Caco-2 (cell line): ENCODE measurements at regions not wholly inside any gene's neighbourhood (a gene's known extent, or its start where the extent isn't known, plus 50 kb on each side); places are given as distances from the start of the nearest gene placed in this dataset.

Experiments used
- BruUV-seq: library from RNA; stranded (reverse); fragments of 400-500 nt; replicated peaks from 2 replicates; lab custom pipeline; 2021; lab: Mats Ljungman, UMichigan
- CTCF ChIA-PET: fragments of 300-600 bp; sonication (Branson Sonifier 250); formaldehyde crosslinking; loops from one replicate; lab custom pipeline; 2022; ENCODE audit warnings: antibody characterized with exemption; lab: Charles Lee
- POLR2A ChIA-PET: fragments of 300-600 bp; sonication (Branson Sonifier 250); formaldehyde crosslinking; loops from one replicate; lab custom pipeline; 2022; ENCODE audit warnings: antibody characterized with exemption; lab: Charles Lee
- DNase-seq, 2 experiments: peaks; one replicate each; pipeline versions ENCODE4 v3.0.0 to v3.0.0-alpha.2; 2020 to 2022
- H3K27me3 ChIP-seq: replicated peaks from 2 replicates; pipeline ENCODE4 v1.6.0; 2011; ENCODE audit warnings: low read length; ENCODE audit not compliant: control insufficient read depth, insufficient read depth
- H3K36me3 ChIP-seq: 2 replicates; pipeline ENCODE4 v1.5.1; 2011; ENCODE audit warnings: low read length; ENCODE audit not compliant: control insufficient read depth, insufficient read depth
- H3K4me1 ChIP-seq: fragments of 250-450 bp; sonication (Bioruptor Pico); 2 replicates; pipeline ENCODE4 v1.5.1; 2020; ENCODE audit warnings: mild to moderate bottlenecking
- H3K4me3 ChIP-seq: 2 replicates; pipeline ENCODE4 v1.5.1; 2011; ENCODE audit warnings: low read depth, mild to moderate bottlenecking, control low read depth, low read length
- H3K9me3 ChIP-seq: fragments of 250-450 bp; sonication (Bioruptor Pico); 2 replicates; pipeline ENCODE4 v1.5.1; 2020; ENCODE audit warnings: mild to moderate bottlenecking, moderate library complexity
- H3K27ac Mint-ChIP-seq: one replicate; pipeline ENCODE4 v1.8.0; 2022; ENCODE audit warnings: mixed read lengths; ENCODE audit not compliant: unreplicated experiment
- H3K27me3 Mint-ChIP-seq: one replicate; pipeline ENCODE4 v1.8.0; 2022; ENCODE audit warnings: mixed read lengths; ENCODE audit not compliant: insufficient read depth, unreplicated experiment
- H3K36me3 Mint-ChIP-seq: one replicate; pipeline ENCODE4 v1.8.0; 2022; ENCODE audit warnings: mild to moderate bottlenecking, mixed read lengths; ENCODE audit not compliant: insufficient read depth, unreplicated experiment
- H3K4me1 Mint-ChIP-seq: one replicate; pipeline ENCODE4 v1.8.0; 2022; ENCODE audit warnings: low read depth, mixed read lengths; ENCODE audit not compliant: unreplicated experiment
- H3K4me3 Mint-ChIP-seq: one replicate; pipeline ENCODE4 v1.8.0; 2022; ENCODE audit warnings: mild to moderate bottlenecking, moderate library complexity, mixed read lengths; ENCODE audit not compliant: unreplicated experiment
- H3K9me3 Mint-ChIP-seq: one replicate; pipeline ENCODE4 v1.8.0; 2022; ENCODE audit warnings: mixed read lengths; ENCODE audit not compliant: unreplicated experiment
- intact Hi-C: fragments of 100-400 bp; cut with micrococcal nuclease; formaldehyde crosslinking; loops from one replicate; pipeline ENCODE4 v1.10.0; 2022; ENCODE audit not compliant: unreplicated experiment
- TF ChIP-seq, protein P1 (sequence below), 2 experiments: fragments of 200-600 bp in 1 of 2; IDR thresholded peaks; 1 replicate in 1 of 2; 2 replicates in 1 of 2; pipeline versions ENCODE4 v1.5.1 to v1.8.0; 2011 to 2022; ENCODE audit warnings: antibody characterized with exemption in 1 of 2, control low read depth in 1 of 2, inconsistent platforms in 1 of 2, low read depth in 1 of 2, low read length in 1 of 2, mild to moderate bottlenecking in 1 of 2, moderate library complexity in 1 of 2; ENCODE audit not compliant: insufficient read depth in 1 of 2, severe bottlenecking in 1 of 2, unreplicated experiment in 1 of 2

- TF ChIP-seq, protein P1, sequence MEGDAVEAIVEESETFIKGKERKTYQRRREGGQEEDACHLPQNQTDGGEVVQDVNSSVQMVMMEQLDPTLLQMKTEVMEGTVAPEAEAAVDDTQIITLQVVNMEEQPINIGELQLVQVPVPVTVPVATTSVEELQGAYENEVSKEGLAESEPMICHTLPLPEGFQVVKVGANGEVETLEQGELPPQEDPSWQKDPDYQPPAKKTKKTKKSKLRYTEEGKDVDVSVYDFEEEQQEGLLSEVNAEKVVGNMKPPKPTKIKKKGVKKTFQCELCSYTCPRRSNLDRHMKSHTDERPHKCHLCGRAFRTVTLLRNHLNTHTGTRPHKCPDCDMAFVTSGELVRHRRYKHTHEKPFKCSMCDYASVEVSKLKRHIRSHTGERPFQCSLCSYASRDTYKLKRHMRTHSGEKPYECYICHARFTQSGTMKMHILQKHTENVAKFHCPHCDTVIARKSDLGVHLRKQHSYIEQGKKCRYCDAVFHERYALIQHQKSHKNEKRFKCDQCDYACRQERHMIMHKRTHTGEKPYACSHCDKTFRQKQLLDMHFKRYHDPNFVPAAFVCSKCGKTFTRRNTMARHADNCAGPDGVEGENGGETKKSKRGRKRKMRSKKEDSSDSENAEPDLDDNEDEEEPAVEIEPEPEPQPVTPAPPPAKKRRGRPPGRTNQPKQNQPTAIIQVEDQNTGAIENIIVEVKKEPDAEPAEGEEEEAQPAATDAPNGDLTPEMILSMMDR (IDR thresholded peaks at IDR 0.05; ENCODE audit: insufficient read depth in 1 of 2, low read depth in 1 of 2, low read length in 1 of 2, severe bottlenecking in 1 of 2, unreplicated experiment in 1 of 2): no peak
- intact Hi-C loops: no loop called here
- Histone ChIP-seq H3K9me3 (no peaks in the 10 kb centered on the region), H3K36me3 (no peaks in the 10 kb centered on the region), H3K4me3 (no peak overlapping the region), H3K4me1 (no peaks in the 10 kb centered on the region), H3K27me3 (no peaks in the 10 kb centered on the region)
- Mint-ChIP-seq H3K36me3 (no peaks in the 10 kb centered on the region), H3K4me3 (no peak overlapping the region), H3K27me3 (peaks cover 3% of the 10 kb centered on the region), H3K27ac (no peak overlapping the region), H3K4me1 (no peaks in the 10 kb centered on the region), H3K9me3 (no peaks in the 10 kb centered on the region)
- ChIA-PET POLR2A (no interaction called here), CTCF (no interaction called here)
- no TSS peak for BruUV-seq
- DNase-seq: no peak
Measured at GRCh38 chr4:125084608-125085007, 230.1 kb upstream of the FAT4 start.

- Histone ChIP-seq H3K4me1 (no peaks in the 10 kb centered on the region), H3K9me3 (no peaks in the 10 kb centered on the region), H3K36me3 (no peaks in the 10 kb centered on the region), H3K27me3 (no peaks in the 10 kb centered on the region), H3K4me3 (no peak overlapping the region)
- DNase-seq: no peak
- H3K27me3 Mint-ChIP-seq: peaks cover 3% of the 10 kb centered on the region
- BruUV-seq: no TSS peak
- no peak overlapping the region for H3K27ac Mint-ChIP-seq
- ChIA-PET CTCF (no interaction called here), POLR2A (no interaction called here)
- TF ChIP-seq, protein P1 (IDR thresholded peaks at IDR 0.05; ENCODE audit: insufficient read depth in 1 of 2, low read depth in 1 of 2, low read length in 1 of 2, severe bottlenecking in 1 of 2, unreplicated experiment in 1 of 2): no peak
- intact Hi-C loops: no loop called here
- H3K9me3 Mint-ChIP-seq: no peaks in the 10 kb centered on the region
- no peaks in the 10 kb centered on the region for H3K4me1 Mint-ChIP-seq
- H3K36me3 Mint-ChIP-seq: no peaks in the 10 kb centered on the region
- H3K4me3 Mint-ChIP-seq: no peak overlapping the region
Measured at GRCh38 chr4:125082729-125083417, 231.9 kb upstream of the FAT4 start.

GRCh38 chr4:125072269-125072668, 242.5 kb upstream of the FAT4 start:
- no peak overlapping the region for H3K4me3 Mint-ChIP-seq
- H3K4me3 ChIP-seq: no peak overlapping the region
- TF ChIP-seq, protein P1 (IDR thresholded peaks at IDR 0.05; ENCODE audit: insufficient read depth in 1 of 2, low read depth in 1 of 2, low read length in 1 of 2, severe bottlenecking in 1 of 2, unreplicated experiment in 1 of 2): no peak
- no peaks in the 10 kb centered on the region for H3K9me3 Mint-ChIP-seq
- no peaks in the 10 kb centered on the region for H3K36me3 ChIP-seq
- H3K9me3 ChIP-seq: no peaks in the 10 kb centered on the region
- H3K27me3 Mint-ChIP-seq: no peaks in the 10 kb centered on the region
- intact Hi-C loops: loop anchor here (10.0 kb wide), 1 partner anchor 737 kb away; no protein-coding TSS in a partner anchor
- BruUV-seq: no TSS peak
- no peak overlapping the region for H3K27ac Mint-ChIP-seq
- no peaks in the 10 kb centered on the region for H3K4me1 Mint-ChIP-seq
- ChIA-PET POLR2A (no interaction called here), CTCF (no interaction called here)
- DNase-seq: no peak
- H3K4me1 ChIP-seq: no peaks in the 10 kb centered on the region
- no peaks in the 10 kb centered on the region for H3K27me3 ChIP-seq
- no peaks in the 10 kb centered on the region for H3K36me3 Mint-ChIP-seq
